ENCODE measurements at regions not wholly inside any gene's neighbourhood (a gene's known extent, or its start where the extent isn't known, plus 50 kb on each side); places are given as distances from the start of the nearest gene placed in this dataset.

DNA sequence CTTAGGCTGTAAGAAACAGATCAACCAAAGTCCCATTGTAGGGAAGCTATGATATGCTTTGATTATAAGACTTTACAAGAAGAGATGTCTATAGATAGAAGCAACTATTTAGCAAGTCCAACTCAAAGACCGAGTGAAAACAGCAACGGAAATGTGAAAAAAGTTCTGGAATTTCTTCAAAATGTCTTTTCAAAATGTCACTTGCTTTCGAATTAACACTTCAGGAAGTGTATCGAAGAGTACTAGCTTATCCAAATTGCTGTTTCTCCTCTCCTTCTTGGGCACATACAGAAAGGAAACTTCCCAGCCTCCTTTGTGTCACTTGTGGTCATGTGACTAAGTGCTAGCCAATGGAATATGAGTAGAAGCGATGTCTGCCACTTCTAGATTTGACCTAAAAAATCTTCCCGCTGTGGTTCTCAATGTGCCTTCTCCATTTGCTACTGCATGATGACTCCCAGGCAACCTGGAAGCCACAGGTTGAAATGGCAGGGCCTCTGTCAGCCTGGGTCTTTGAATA, 89.9 kb downstream of the TSEN15 start:
- Histone ChIP-seq H4K20me1 (ENCODE audit: insufficient read depth) (no peaks in the 10 kb centered on the region), H3K27me3 (ENCODE audit: insufficient read depth, low read depth, low read length) (no peaks in the 10 kb centered on the region), H3K9ac (ENCODE audit: low read length) (no peak overlapping the region), H3F3A (ENCODE audit: insufficient read depth, low read length, poor library complexity, severe bottlenecking) (no peaks in the 10 kb centered on the region), H3K79me2 (replicated peaks; ENCODE audit: insufficient read depth, low read length) (no peaks in the 10 kb centered on the region), H3K4me3 (ENCODE audit: low read length) (no peak overlapping the region), H3K4me2 (ENCODE audit: low read length) (no peak overlapping the region), H2AFZ (ENCODE audit: low read depth, low read length) (no peak overlapping the region), H3K36me3 (ENCODE audit: insufficient read depth, low read length) (no peaks in the 10 kb centered on the region), H3K27ac (ENCODE audit: low read length) (no peak overlapping the region), H3K9me2 (ENCODE audit: insufficient read depth, low read length) (no peaks in the 10 kb centered on the region), H3K9me3 (ENCODE audit: low read length) (no peaks in the 10 kb centered on the region)
- TF ChIP-seq, protein P1, sequence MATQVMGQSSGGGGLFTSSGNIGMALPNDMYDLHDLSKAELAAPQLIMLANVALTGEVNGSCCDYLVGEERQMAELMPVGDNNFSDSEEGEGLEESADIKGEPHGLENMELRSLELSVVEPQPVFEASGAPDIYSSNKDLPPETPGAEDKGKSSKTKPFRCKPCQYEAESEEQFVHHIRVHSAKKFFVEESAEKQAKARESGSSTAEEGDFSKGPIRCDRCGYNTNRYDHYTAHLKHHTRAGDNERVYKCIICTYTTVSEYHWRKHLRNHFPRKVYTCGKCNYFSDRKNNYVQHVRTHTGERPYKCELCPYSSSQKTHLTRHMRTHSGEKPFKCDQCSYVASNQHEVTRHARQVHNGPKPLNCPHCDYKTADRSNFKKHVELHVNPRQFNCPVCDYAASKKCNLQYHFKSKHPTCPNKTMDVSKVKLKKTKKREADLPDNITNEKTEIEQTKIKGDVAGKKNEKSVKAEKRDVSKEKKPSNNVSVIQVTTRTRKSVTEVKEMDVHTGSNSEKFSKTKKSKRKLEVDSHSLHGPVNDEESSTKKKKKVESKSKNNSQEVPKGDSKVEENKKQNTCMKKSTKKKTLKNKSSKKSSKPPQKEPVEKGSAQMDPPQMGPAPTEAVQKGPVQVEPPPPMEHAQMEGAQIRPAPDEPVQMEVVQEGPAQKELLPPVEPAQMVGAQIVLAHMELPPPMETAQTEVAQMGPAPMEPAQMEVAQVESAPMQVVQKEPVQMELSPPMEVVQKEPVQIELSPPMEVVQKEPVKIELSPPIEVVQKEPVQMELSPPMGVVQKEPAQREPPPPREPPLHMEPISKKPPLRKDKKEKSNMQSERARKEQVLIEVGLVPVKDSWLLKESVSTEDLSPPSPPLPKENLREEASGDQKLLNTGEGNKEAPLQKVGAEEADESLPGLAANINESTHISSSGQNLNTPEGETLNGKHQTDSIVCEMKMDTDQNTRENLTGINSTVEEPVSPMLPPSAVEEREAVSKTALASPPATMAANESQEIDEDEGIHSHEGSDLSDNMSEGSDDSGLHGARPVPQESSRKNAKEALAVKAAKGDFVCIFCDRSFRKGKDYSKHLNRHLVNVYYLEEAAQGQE (IDR thresholded peaks at IDR 0.05; ENCODE audit: borderline replicate concordance) = no peak
- TF ChIP-seq TAF1 (IDR thresholded peaks at IDR 0.05; ENCODE audit: low read depth) = no peak

DNA sequence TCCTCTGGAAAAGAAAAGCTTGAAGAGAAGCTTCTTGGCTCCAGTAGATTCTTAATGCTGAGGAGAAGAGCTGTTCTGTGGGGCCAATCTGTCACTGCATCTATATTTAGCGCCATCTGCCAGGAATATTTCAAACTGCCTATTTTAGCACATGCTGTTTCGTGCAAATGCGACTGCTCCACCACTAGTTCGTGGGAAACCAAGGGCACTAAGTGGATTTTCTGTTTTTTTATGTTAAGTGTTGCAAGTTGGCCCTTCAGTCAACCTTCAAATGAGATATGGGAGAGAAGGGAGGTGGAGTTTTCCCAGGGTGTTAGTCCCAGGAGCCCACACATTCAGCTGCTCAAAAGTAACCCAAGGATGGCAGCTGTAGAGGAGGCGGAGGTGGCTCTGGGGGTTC, 91.9 kb downstream of the TSEN15 start:
- Histone ChIP-seq H3K9me2 (ENCODE audit: insufficient read depth, low read length) (no peaks in the 10 kb centered on the region), H4K20me1 (ENCODE audit: insufficient read depth) (no peaks in the 10 kb centered on the region), H3K27me3 (ENCODE audit: insufficient read depth, low read depth, low read length) (no peaks in the 10 kb centered on the region), H3K27ac (ENCODE audit: low read length) (peak overlapping the region; percentile 40), H2AFZ (ENCODE audit: low read depth, low read length) (no peak overlapping the region), H3F3A (ENCODE audit: insufficient read depth, low read length, poor library complexity, severe bottlenecking) (no peaks in the 10 kb centered on the region), H3K9ac (ENCODE audit: low read length) (no peak overlapping the region), H3K4me2 (ENCODE audit: low read length) (no peak overlapping the region), H3K9me3 (ENCODE audit: low read length) (no peaks in the 10 kb centered on the region), H3K4me3 (ENCODE audit: low read length) (no peak overlapping the region), H3K79me2 (replicated peaks; ENCODE audit: insufficient read depth, low read length) (no peaks in the 10 kb centered on the region), H3K36me3 (ENCODE audit: insufficient read depth, low read length) (no peaks in the 10 kb centered on the region)
- peak; percentile 51 for TF ChIP-seq SMC3 (conservative IDR thresholded peaks at IDR 0.05; ENCODE audit: poor library complexity)
- TF ChIP-seq TAF1 (IDR thresholded peaks at IDR 0.05; ENCODE audit: low read depth) = no peak
- TF ChIP-seq, protein P1 (IDR thresholded peaks at IDR 0.05; ENCODE audit: borderline replicate concordance) = no peak
- TF ChIP-seq, protein P2, sequence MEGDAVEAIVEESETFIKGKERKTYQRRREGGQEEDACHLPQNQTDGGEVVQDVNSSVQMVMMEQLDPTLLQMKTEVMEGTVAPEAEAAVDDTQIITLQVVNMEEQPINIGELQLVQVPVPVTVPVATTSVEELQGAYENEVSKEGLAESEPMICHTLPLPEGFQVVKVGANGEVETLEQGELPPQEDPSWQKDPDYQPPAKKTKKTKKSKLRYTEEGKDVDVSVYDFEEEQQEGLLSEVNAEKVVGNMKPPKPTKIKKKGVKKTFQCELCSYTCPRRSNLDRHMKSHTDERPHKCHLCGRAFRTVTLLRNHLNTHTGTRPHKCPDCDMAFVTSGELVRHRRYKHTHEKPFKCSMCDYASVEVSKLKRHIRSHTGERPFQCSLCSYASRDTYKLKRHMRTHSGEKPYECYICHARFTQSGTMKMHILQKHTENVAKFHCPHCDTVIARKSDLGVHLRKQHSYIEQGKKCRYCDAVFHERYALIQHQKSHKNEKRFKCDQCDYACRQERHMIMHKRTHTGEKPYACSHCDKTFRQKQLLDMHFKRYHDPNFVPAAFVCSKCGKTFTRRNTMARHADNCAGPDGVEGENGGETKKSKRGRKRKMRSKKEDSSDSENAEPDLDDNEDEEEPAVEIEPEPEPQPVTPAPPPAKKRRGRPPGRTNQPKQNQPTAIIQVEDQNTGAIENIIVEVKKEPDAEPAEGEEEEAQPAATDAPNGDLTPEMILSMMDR (IDR thresholded peaks at IDR 0.05; ENCODE audit: poor library complexity, severe bottlenecking) = peak; percentile 54
- TF ChIP-seq RAD21 (conservative IDR thresholded peaks at IDR 0.05) = peak; percentile 57
- TF ChIP-seq EP300 (conservative IDR thresholded peaks at IDR 0.05; ENCODE audit: poor library complexity, severe bottlenecking) = peak; percentile 29

Data from neural cell (in vitro differentiated cells).